GM12878 (cell line): ENCODE measurements at regions not wholly inside any gene's neighbourhood (a gene's known extent, or its start where the extent isn't known, plus 50 kb on each side); places are given as distances from the start of the nearest gene placed in this dataset.
"Not testable (repeated sequence)": the region's sequence is repeated elsewhere in the genome, so short reads cannot be mapped to it uniquely, and the experiment has no call there.

ENCODE experiments used
- ATAC-seq: fragments of 200-7000 bp; cut with Tn5 transposase; 3 replicates; pipeline ENCODE4 v1.9.1; 2020; ENCODE audit warnings: mild to moderate bottlenecking, moderate library complexity
- BruUV-seq: library from RNA; stranded (reverse); fragments of 400-500 nt; replicated peaks from 2 replicates; lab custom pipeline; 2021; lab: Mats Ljungman, UMichigan
- CTCF ChIA-PET: fragments of 300-600 bp; sonication (Branson Sonifier 250); formaldehyde crosslinking; extraction: SDS; loops from one replicate; lab custom pipeline; 2021; ENCODE audit warnings: inconsistent platforms; lab: Yijun Ruan, JAX
- POLR2A ChIA-PET: fragments of 350-600 bp; formaldehyde crosslinking; extraction: SDS; loops from one replicate; lab custom pipeline; 2021; ENCODE audit warnings: inconsistent platforms; lab: Charles Lee
- RAD21 ChIA-PET: fragments of 300-600 bp; sonication (Branson Sonifier 250); formaldehyde crosslinking; loops from one replicate; lab custom pipeline; 2023; ENCODE audit warnings: antibody characterized with exemption; ENCODE audit not compliant: unreplicated experiment; lab: Charles Lee
- SMC1A ChIA-PET: fragments of 300-600 bp; sonication (Branson Sonifier 250); formaldehyde crosslinking; loops from one replicate; lab custom pipeline; 2023; ENCODE audit not compliant: unreplicated experiment, uncharacterized antibody; lab: Charles Lee
- DNase-seq: peaks from one replicate; pipeline ENCODE4 v3.0.0-alpha.2; 2011; ENCODE audit warnings: low read depth, low spot score
- FAIRE-seq: peaks from 3 replicates; lab custom pipeline; 2011; peaks lifted over from hg19 to GRCh38; lab: Jason Lieb, UNC
- H2AFZ ChIP-seq: 2 replicates; pipeline ENCODE4 v1.6.0; 2011; ENCODE audit warnings: low read depth, low read length, control low read depth; ENCODE audit not compliant: control insufficient read depth
- H3K27ac ChIP-seq: 2 replicates; pipeline ENCODE4 v1.5.1; 2011; ENCODE audit warnings: control low read depth; ENCODE audit not compliant: control insufficient read depth, insufficient read depth
- H3K27me3 ChIP-seq, 2 experiments: replicated peaks in 1 of 2; 2 replicates each; pipeline versions ENCODE4 v1.6.0 to v1.6.1; 2011; ENCODE audit warnings: low read length in 1 of 2; ENCODE audit not compliant: control insufficient read depth in 2 of 2, insufficient read depth in 2 of 2
- H3K36me3 ChIP-seq, 2 experiments: 2 replicates each; pipeline ENCODE4 v1.5.1; 2011; ENCODE audit warnings: low read length in 1 of 2; ENCODE audit not compliant: control insufficient read depth in 2 of 2, insufficient read depth in 2 of 2
- H3K4me1 ChIP-seq: 2 replicates; pipeline ENCODE4 v1.6.1; 2011; ENCODE audit warnings: mild to moderate bottlenecking, low read length, moderate library complexity, mixed read lengths; ENCODE audit not compliant: control insufficient read depth, insufficient read depth
- H3K4me2 ChIP-seq: 2 replicates; pipeline ENCODE4 v1.6.0; 2011; ENCODE audit warnings: control low read depth; ENCODE audit not compliant: control insufficient read depth, insufficient read depth
- H3K4me3 ChIP-seq: fragments of 200-600 bp; sonication (generic); 2 replicates; pipeline ENCODE4 v1.5.1; 2016
- H3K79me2 ChIP-seq: 2 replicates; pipeline ENCODE4 v1.6.0; 2011; ENCODE audit warnings: low read length; ENCODE audit not compliant: control insufficient read depth, insufficient read depth
- H3K9ac ChIP-seq: 2 replicates; pipeline ENCODE4 v1.8.0; 2011; ENCODE audit warnings: low read length, control low read depth, mixed read lengths; ENCODE audit not compliant: control insufficient read depth, insufficient read depth
- H3K9me3 ChIP-seq: replicated peaks from 3 replicates; pipeline ENCODE4 v1.5.1; 2011; ENCODE audit warnings: mild to moderate bottlenecking, low read length; ENCODE audit not compliant: control insufficient read depth, insufficient read depth
- H4K20me1 ChIP-seq: 2 replicates; pipeline ENCODE4 v1.6.0; 2011; ENCODE audit not compliant: control insufficient read depth, insufficient read depth
- BHLHE40 ChIP-seq, 2 experiments: fragments of 450-650 bp in 1 of 2; IDR thresholded peaks; 2 replicates each; pipeline ENCODE4 v1.6.1; 2011 to 2017; ENCODE audit warnings: low read depth in 2 of 2, borderline replicate concordance in 1 of 2, improper control_type of control experiment in 1 of 2, low read length in 1 of 2, mild to moderate bottlenecking in 1 of 2
- EED ChIP-seq: sonication (generic); IDR thresholded peaks from 2 replicates; pipeline ENCODE4 v1.6.1; 2016; ENCODE audit warnings: antibody characterized with exemption, low read depth
- FOS ChIP-seq: IDR thresholded peaks from 3 replicates; pipeline ENCODE4 v1.6.1; 2011; ENCODE audit warnings: borderline replicate concordance; ENCODE audit not compliant: insufficient read length; ENCODE audit errors: extremely low read depth
- IKZF1 ChIP-seq: fragments of 450-650 bp; conservative IDR thresholded peaks from 2 replicates; pipeline ENCODE4 v1.6.1; 2017; ENCODE audit warnings: antibody characterized with exemption, mild to moderate bottlenecking
- MXI1 ChIP-seq: fragments of 150-350 bp; IDR thresholded peaks from 2 replicates; pipeline ENCODE4 v1.6.1; 2011; ENCODE audit warnings: low read depth, mild to moderate bottlenecking, inconsistent platforms, low read length, improper control_type of control experiment
- NR2C1 ChIP-seq: fragments of 450-650 bp; IDR thresholded peaks from 2 replicates; pipeline ENCODE4 v1.6.1; 2017; ENCODE audit warnings: antibody characterized with exemption, mild to moderate bottlenecking, moderate library complexity
- NR2C2 ChIP-seq: IDR thresholded peaks from 2 replicates; pipeline ENCODE4 v1.6.1; 2011; ENCODE audit warnings: borderline replicate concordance, low read depth; ENCODE audit not compliant: control insufficient read depth, insufficient read length
- RELA ChIP-seq: fragments of 450-650 bp; IDR thresholded peaks from 2 replicates; pipeline ENCODE4 v1.8.0; 2014; ENCODE audit warnings: borderline replicate concordance; ENCODE audit not compliant: partially characterized antibody
- SKIL ChIP-seq: fragments of 450-650 bp; IDR thresholded peaks from 2 replicates; pipeline ENCODE4 v1.6.1; 2017; ENCODE audit warnings: mild to moderate bottlenecking, low read depth, inconsistent platforms; ENCODE audit not compliant: poor library complexity, severe bottlenecking
- SRF ChIP-seq, 2 experiments: IDR thresholded peaks; 2 replicates each; pipeline ENCODE4 v1.6.1; 2011; ENCODE audit warnings: low read depth in 2 of 2, low read length in 2 of 2, mild to moderate bottlenecking in 1 of 2, moderate library complexity in 1 of 2
- STAT3 ChIP-seq: IDR thresholded peaks from 2 replicates; pipeline ENCODE4 v1.6.1; 2011; ENCODE audit warnings: low read depth, low read length, improper control_type of control experiment
- SUZ12 ChIP-seq: fragments of 200-600 bp; sonication (generic); IDR thresholded peaks from one replicate; pipeline ENCODE4 v1.6.1; 2018; ENCODE audit warnings: antibody characterized with exemption, mild to moderate bottlenecking; ENCODE audit not compliant: unreplicated experiment
- USF1 ChIP-seq: IDR thresholded peaks from 2 replicates; pipeline ENCODE4 v1.6.1; 2011; ENCODE audit warnings: borderline replicate concordance, low read depth, mild to moderate bottlenecking, moderate library complexity, mixed read lengths, low read length; ENCODE audit not compliant: insufficient read depth; ENCODE audit errors: extremely low read length
- ZNF217 ChIP-seq: fragments of 450-650 bp; IDR thresholded peaks from 2 replicates; pipeline ENCODE4 v1.6.1; 2017; ENCODE audit warnings: antibody characterized with exemption, mild to moderate bottlenecking
- in situ Hi-C: fragments of 300-500 bp; cut with MboI; formaldehyde crosslinking; loops from 9 replicates; pipeline ENCODE4 v1.14.3; 2018; ENCODE audit warnings: mixed read lengths
- intact Hi-C: fragments of 100-400 bp; cut with micrococcal nuclease; formaldehyde crosslinking; loops from one replicate; pipeline ENCODE4 v1.14.2; 2022; ENCODE audit not compliant: unreplicated experiment

- TF ChIP-seq SRF (IDR thresholded peaks at IDR 0.05; ENCODE audit: low read depth in 2 of 2, low read length in 2 of 2) = no peak
These were observed 216.4 kb downstream of the LRIG3 start (continued) for GRCh38 chr12:58703866-58704265.

GRCh38 chr12:58704770-58705169 lies 215.5 kb downstream of the LRIG3 start:
- DNase-seq, CTCF ChIA-PET, SMC1A ChIA-PET, FAIRE-seq, H3K9ac ChIP-seq, H3K27me3 ChIP-seq, POLR2A ChIA-PET, H3K9me3 ChIP-seq, in situ Hi-C loops, H3K36me3 ChIP-seq, H3K4me1 ChIP-seq, H3K4me3 ChIP-seq, ATAC-seq, H2AFZ ChIP-seq, H3K79me2 ChIP-seq, RAD21 ChIA-PET, H4K20me1 ChIP-seq, H3K27ac ChIP-seq, intact Hi-C loops, H3K4me2 ChIP-seq, BruUV-seq: not testable (repeated sequence)

- ChIA-PET CTCF (no interaction called here), SMC1A (no interaction called here), POLR2A (no interaction called here), RAD21 (no interaction called here)
- Histone ChIP-seq H3K27me3 (no peaks in the 10 kb centered on the region), H3K4me1 (no peaks in the 10 kb centered on the region), H3K36me3 (no peaks in the 10 kb centered on the region), H3K79me2 (no peaks in the 10 kb centered on the region), H3K27ac (no peak overlapping the region), H3K4me3 (no peak overlapping the region), H3K9me3 (no peaks in the 10 kb centered on the region), H4K20me1 (no peaks in the 10 kb centered on the region), H2AFZ (no peak overlapping the region), H3K9ac (no peak overlapping the region), H3K4me2 (no peak overlapping the region)
- in situ Hi-C loops = no loop called here
- no peak for TF ChIP-seq ZNF217
- TF ChIP-seq RELA = no peak
- no peak for TF ChIP-seq NR2C1
- no peak for TF ChIP-seq NR2C2
- no peak for TF ChIP-seq USF1
- TF ChIP-seq FOS = no peak
- TF ChIP-seq BHLHE40 (IDR thresholded peaks at IDR 0.05; ENCODE audit: borderline replicate concordance in 1 of 2, low read depth in 2 of 2, low read length in 1 of 2) = no peak
- TF ChIP-seq IKZF1 = no peak
- no peak for TF ChIP-seq MXI1
- TF ChIP-seq STAT3 = no peak
- TF ChIP-seq SKIL = no peak
- no peak for TF ChIP-seq SUZ12
- TF ChIP-seq EED = no peak
- BruUV-seq = no TSS peak
- DNase-seq (no peak), FAIRE-seq (no peak), ATAC-seq (no peak)
- intact Hi-C loops = no loop called here
These were observed 209.4 kb downstream of the LRIG3 start for GRCh38 chr12:58710901-58711300.
